T-cell (primary cell): ENCODE measurements at regions not wholly inside any gene's neighbourhood (a gene's known extent, or its start where the extent isn't known, plus 50 kb on each side); places are given as distances from the start of the nearest gene placed in this dataset.

Source experiments
- ATAC-seq, 4 experiments: fragments of 200-7000 bp in 3 of 4; fragments of 150-1000 bp in 1 of 4; cut with Tn5 transposase; replicated peaks in 1 of 4; 1 replicate in 3 of 4; 2 replicates in 1 of 4; pipeline ENCODE4 v1.10.0; 2021; ENCODE audit warnings: moderate library complexity in 3 of 4, mild to moderate bottlenecking in 2 of 4, moderate number of reproducible peaks in 1 of 4
- CTCF ChIA-PET, 2 donors: fragments of 300-600 bp; sonication (Branson Sonifier 250); formaldehyde crosslinking; loops; one replicate each; lab custom pipeline; 2022; ENCODE audit warnings: antibody characterized with exemption in 2 of 2; lab: Charles Lee
- POLR2A ChIA-PET, 2 donors: fragments of 300-600 bp; sonication (Branson Sonifier 250); formaldehyde crosslinking; loops; one replicate each; lab custom pipeline; 2022; ENCODE audit warnings: antibody characterized with exemption in 2 of 2; lab: Charles Lee
- DNase-seq, 35 experiments: peaks; one replicate each; pipeline versions ENCODE4 v3.0.0 to v3.0.0-alpha.2; 2013 to 2023
- H3K27ac ChIP-seq: one replicate; pipeline ENCODE4 v1.5.1; 2013; ENCODE audit warnings: low read length
- H3K27me3 ChIP-seq, 2 experiments: replicated peaks in 1 of 2; 1 replicate in 1 of 2; 2 replicates in 1 of 2; pipeline versions ENCODE4 v1.6.1 to v1.7.0; 2013; ENCODE audit warnings: low read length in 1 of 2, mixed read lengths in 1 of 2; ENCODE audit not compliant: control insufficient read depth in 2 of 2, insufficient read depth in 2 of 2; ENCODE audit errors: extremely low read depth in 1 of 2
- H3K36me3 ChIP-seq, 2 donors: 1 replicate in 1 of 2; 2 replicates in 1 of 2; pipeline versions ENCODE4 v1.6.1 to v1.7.0; 2013; ENCODE audit warnings: low read length in 1 of 2; ENCODE audit not compliant: control insufficient read depth in 2 of 2, insufficient read depth in 1 of 2; ENCODE audit errors: extremely low read depth in 1 of 2
- H3K4me1 ChIP-seq, 2 experiments: 1 replicate in 1 of 2; 2 replicates in 1 of 2; pipeline versions ENCODE4 v1.6.1 to v1.7.0; 2013; ENCODE audit warnings: low read length in 2 of 2, mixed read lengths in 1 of 2; ENCODE audit not compliant: insufficient read depth in 2 of 2, control insufficient read depth in 1 of 2; ENCODE audit errors: extremely low read depth in 1 of 2
- H3K4me3 ChIP-seq, 2 donors: 1 replicate in 1 of 2; 2 replicates in 1 of 2; pipeline versions ENCODE4 v1.5.1 to v1.7.0; 2013; ENCODE audit warnings: mild to moderate bottlenecking in 2 of 2, low read length in 1 of 2, moderate library complexity in 1 of 2; ENCODE audit not compliant: control insufficient read depth in 1 of 2; ENCODE audit errors: extremely low read depth in 1 of 2
- H3K9me3 ChIP-seq: 2 replicates; pipeline ENCODE4 v1.7.0; 2013
- H3K27ac Mint-ChIP-seq, 2 donors: one replicate each; pipeline ENCODE4 v1.8.0; 2020 to 2021; ENCODE audit warnings: mild to moderate bottlenecking in 2 of 2, mixed read lengths in 2 of 2
- H3K27me3 Mint-ChIP-seq, 2 donors: one replicate each; pipeline ENCODE4 v1.8.0; 2021 to 2022; ENCODE audit warnings: mixed read lengths in 2 of 2
- H3K36me3 Mint-ChIP-seq: one replicate; pipeline ENCODE4 v1.8.0; 2021; ENCODE audit warnings: mixed read lengths
- H3K4me1 Mint-ChIP-seq, 3 donors: one replicate each; pipeline ENCODE4 v1.8.0; 2020 to 2022; ENCODE audit warnings: mixed read lengths in 3 of 3, mild to moderate bottlenecking in 1 of 3
- H3K4me3 Mint-ChIP-seq, 3 donors: one replicate each; pipeline ENCODE4 v1.8.0; 2020 to 2022; ENCODE audit warnings: mild to moderate bottlenecking in 3 of 3, mixed read lengths in 3 of 3, moderate library complexity in 3 of 3
- H3K9me3 Mint-ChIP-seq, 3 donors: one replicate each; pipeline ENCODE4 v1.8.0; 2020 to 2022; ENCODE audit warnings: mixed read lengths in 3 of 3
- WGBS: methylation state at CpG from one replicate; pipeline ENCODE4 v1.1.5; 2013; ENCODE audit warnings: missing lambda C conversion rate; ENCODE audit not compliant: insufficient coverage; 5-methylcytosine and 5-hydroxymethylcytosine counted together

DNA sequence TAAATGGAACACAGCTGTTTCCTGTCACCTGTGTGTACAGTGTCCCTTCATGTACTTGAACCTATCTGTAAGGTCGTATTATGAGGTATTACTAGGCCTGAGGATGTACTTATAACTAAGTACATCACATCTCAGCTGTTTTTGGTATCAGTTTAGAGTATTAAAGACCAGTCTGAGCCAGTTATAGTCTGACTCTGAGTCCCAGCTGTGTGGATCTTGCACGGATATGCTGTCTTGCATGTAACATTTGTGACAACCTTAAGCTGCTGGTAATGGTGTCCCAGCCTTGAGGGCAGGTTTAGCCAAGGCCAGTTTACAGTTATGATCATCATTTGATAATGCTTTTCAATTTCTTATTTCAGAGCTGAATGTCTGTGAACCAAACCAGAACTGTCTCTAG is 496.3 kb downstream of the SLC4A3 start:
- Mint-ChIP-seq H3K27ac (no peak overlapping the region), H3K36me3 (no peaks in the 10 kb centered on the region), H3K4me1 (no peaks in the 10 kb centered on the region), H3K9me3 (peaks cover 2 to 7% (median 3%) of the 10 kb centered on the region in 3 donors), H3K27me3 (no peaks in the 10 kb centered on the region), H3K4me3 (no peak overlapping the region)
- no peak overlapping the region for H3K27ac ChIP-seq
- no peaks in the 10 kb centered on the region for H3K36me3 ChIP-seq
- no peaks in the 10 kb centered on the region for H3K27me3 ChIP-seq
- WGBS = no CpG with 5 or more reads among the region's 2 CpGs
- POLR2A ChIA-PET = no interaction called here
- H3K4me1 ChIP-seq = no peaks in the 10 kb centered on the region
- no peaks in the 10 kb centered on the region for H3K9me3 ChIP-seq
- CTCF ChIA-PET = no interaction called here
- ATAC-seq (no peak), DNase-seq (no peak)
- H3K4me3 ChIP-seq = no peak overlapping the region

DNA sequence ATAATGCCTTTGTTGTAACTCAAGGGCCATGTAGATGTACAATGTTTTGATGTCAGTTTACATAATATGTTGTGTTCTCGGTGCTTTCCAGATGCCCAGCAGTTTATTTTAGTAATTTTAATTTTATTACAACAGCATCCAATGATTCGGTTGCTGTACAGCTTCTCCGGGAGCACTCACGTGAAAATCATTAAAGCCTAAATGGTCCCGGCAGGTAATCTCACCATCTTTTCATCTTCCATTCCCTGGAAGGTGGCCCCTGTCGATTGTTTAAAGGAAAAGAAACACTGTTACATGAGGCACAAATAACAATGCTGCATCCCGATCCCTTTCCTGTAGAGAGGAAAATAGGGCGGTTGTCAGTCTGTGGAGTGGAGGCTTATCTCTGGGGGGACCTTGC is 498.1 kb downstream of the SLC4A3 start:
- no peak overlapping the region for H3K4me3 ChIP-seq
- WGBS = no CpG with 5 or more reads among the region's 8 CpGs
- Mint-ChIP-seq H3K4me3 (no peak overlapping the region), H3K36me3 (no peaks in the 10 kb centered on the region), H3K27me3 (no peaks in the 10 kb centered on the region), H3K9me3 (peaks cover 3 to 9% (median 5%) of the 10 kb centered on the region in 3 donors), H3K4me1 (no peaks in the 10 kb centered on the region), H3K27ac (no peak overlapping the region)
- ATAC-seq (no peak), DNase-seq (no peak)
- ChIA-PET POLR2A (no interaction called here), CTCF (no interaction called here)
- no peak overlapping the region for H3K27ac ChIP-seq
- H3K36me3 ChIP-seq = no peaks in the 10 kb centered on the region
- no peaks in the 10 kb centered on the region for H3K9me3 ChIP-seq
- H3K27me3 ChIP-seq = no peaks in the 10 kb centered on the region
- H3K4me1 ChIP-seq = no peaks in the 10 kb centered on the region

DNA sequence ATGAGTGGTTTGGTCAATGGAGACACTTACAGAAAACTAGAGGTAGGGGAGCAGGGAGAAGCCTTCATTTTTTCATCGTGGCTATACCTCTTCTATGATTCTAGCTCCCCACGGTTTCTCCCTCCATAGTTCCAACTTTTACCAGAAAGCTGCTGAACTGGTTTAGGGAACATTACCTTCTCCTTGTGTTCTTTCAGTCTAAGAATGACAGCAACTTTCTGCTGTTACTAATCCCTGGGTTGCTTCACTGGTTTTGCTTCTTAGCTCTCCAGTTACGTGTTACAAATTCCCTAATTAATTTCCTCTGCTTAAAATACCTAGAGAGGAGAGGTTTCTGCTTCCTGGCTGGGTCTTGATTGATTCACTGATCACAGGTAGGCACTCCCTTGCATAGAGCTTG is 499.9 kb downstream of the SLC4A3 start:
- Mint-ChIP-seq H3K36me3 (no peaks in the 10 kb centered on the region), H3K27me3 (no peaks in the 10 kb centered on the region), H3K4me1 (no peaks in the 10 kb centered on the region), H3K27ac (no peak overlapping the region), H3K4me3 (no peak overlapping the region), H3K9me3 (peaks cover 3 to 23% (median 17%) of the 10 kb centered on the region in 3 donors)
- Histone ChIP-seq H3K36me3 (no peaks in the 10 kb centered on the region), H3K27ac (no peak overlapping the region), H3K9me3 (no peaks in the 10 kb centered on the region), H3K27me3 (no peaks in the 10 kb centered on the region), H3K4me3 (no peak overlapping the region), H3K4me1 (no peaks in the 10 kb centered on the region)
- DNase-seq (no peak), ATAC-seq (no peak)
- POLR2A ChIA-PET = no interaction called here
- WGBS = 80% methylated on average over 1 of the region's 3 CpGs
- CTCF ChIA-PET = no interaction called here

DNA sequence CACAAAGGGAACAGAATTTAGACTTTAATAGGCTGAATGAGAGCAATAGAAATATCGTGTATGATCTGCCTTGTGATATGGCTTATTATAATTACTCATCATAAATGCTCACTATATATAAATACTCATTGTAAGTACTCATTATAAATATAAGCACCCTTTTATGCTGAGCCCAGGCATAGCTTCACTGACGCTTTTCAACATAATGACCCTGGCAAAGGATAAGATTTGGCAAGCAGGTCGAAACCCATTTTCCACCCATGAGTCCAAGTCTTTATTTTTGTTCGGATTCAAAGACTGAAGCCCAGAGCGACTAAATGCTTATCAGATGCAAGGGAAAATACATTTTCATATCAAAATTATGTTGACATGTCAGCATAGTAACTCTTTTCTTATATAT is 500.4 kb downstream of the SLC4A3 start:
- CTCF ChIA-PET = no interaction called here
- no peak for ATAC-seq
- no peaks in the 10 kb centered on the region for H3K36me3 ChIP-seq

DNA sequence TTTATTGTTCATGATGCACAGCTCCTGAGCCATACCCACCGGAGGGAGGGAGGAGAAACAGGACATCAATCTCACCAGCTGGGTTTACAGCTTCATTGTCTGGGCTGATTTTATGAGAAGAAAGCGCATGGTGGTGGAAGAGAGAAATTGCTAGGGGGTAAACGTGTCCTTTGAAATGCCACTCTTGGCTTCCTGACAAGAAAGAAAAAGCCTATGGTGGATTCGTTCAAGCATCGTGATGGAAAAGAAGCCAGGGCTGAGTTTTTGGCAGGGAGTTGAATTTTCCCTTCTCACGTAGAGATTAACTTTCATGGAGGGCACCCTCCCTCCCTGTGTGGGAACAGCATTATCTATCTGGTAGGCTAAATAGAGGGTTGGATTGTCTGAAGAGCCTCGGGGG is 502.0 kb downstream of the SLC4A3 start:
- Mint-ChIP-seq H3K4me1 (no peaks in the 10 kb centered on the region), H3K27me3 (no peaks in the 10 kb centered on the region), H3K36me3 (no peaks in the 10 kb centered on the region), H3K4me3 (no peak overlapping the region), H3K27ac (no peak overlapping the region), H3K9me3 (peaks cover 4 to 22% (median 17%) of the 10 kb centered on the region in 3 donors)
- POLR2A ChIA-PET = no interaction called here
- Histone ChIP-seq H3K27me3 (no peaks in the 10 kb centered on the region), H3K4me3 (no peak overlapping the region), H3K27ac (no peak overlapping the region), H3K36me3 (no peaks in the 10 kb centered on the region), H3K9me3 (no peaks in the 10 kb centered on the region), H3K4me1 (no peaks in the 10 kb centered on the region)
- no CpG with 5 or more reads among the region's 7 CpGs for WGBS
- CTCF ChIA-PET = no interaction called here
- no peak for DNase-seq
- no peak for ATAC-seq

More for the DNA sequence above, 500.4 kb downstream of the SLC4A3 start:
- H3K4me1 Mint-ChIP-seq = no peaks in the 10 kb centered on the region
- Histone ChIP-seq H3K27ac (no peak overlapping the region), H3K27me3 (no peaks in the 10 kb centered on the region), H3K4me3 (no peak overlapping the region), H3K9me3 (no peaks in the 10 kb centered on the region), H3K4me1 (no peaks in the 10 kb centered on the region)
- no peaks in the 10 kb centered on the region for H3K36me3 Mint-ChIP-seq
- DNase-seq = no peak
- WGBS = no CpG with 5 or more reads among the region's 5 CpGs
- no peaks in the 10 kb centered on the region for H3K27me3 Mint-ChIP-seq
- no peak overlapping the region for H3K4me3 Mint-ChIP-seq
- POLR2A ChIA-PET = interaction anchor here in 1 of 2 donors (0.6 kb wide), 1 partner anchor 1540 kb away, joined by 5 read pairs; no protein-coding TSS in a partner anchor
- no peak overlapping the region for H3K27ac Mint-ChIP-seq
- peaks cover 4 to 23% (median 17%) of the 10 kb centered on the region in 3 donors for H3K9me3 Mint-ChIP-seq

DNA sequence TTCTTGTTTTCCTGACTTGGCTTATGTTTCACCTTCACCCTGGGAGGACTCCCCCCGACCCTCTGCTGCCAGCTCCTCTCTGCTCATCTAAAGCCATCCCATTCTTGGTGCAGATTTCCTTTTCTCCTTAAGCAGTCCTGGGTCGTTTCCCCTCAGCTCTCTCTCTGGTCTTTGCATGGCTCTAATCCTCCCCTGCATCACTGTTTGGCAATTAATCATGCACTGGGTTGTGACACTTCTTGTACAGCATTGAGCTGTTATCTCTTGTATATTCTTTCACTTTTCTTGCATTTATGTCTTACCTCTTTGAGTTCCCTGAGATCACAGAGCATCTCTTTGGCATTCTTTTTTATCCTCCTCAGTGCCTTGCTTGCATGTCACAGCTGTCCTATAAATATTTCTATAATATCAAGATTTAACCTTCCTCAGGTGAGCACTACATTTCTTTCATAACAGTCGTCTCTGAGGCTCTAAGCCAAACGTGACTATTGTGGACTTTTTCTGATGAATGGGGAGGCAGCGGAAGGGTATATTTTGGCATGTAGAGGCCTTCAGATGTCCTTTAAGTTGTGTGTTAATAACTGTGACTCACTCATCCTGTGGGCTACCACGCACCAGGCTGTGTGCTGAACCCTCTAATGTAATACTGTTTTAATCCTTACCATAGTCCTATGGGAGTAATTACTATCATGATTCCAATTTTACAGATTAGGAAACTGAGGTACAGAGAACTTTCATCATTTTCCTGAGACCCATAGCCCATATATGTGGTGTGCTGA is 507.5 kb downstream of the SLC4A3 start:
- Histone ChIP-seq H3K4me1 (no peaks in the 10 kb centered on the region), H3K9me3 (no peaks in the 10 kb centered on the region), H3K27ac (no peak overlapping the region), H3K36me3 (no peaks in the 10 kb centered on the region), H3K27me3 (no peaks in the 10 kb centered on the region), H3K4me3 (no peak overlapping the region)
- H3K36me3 Mint-ChIP-seq = no peaks in the 10 kb centered on the region
- 55% methylated on average over 4 of the region's 6 CpGs for WGBS
- DNase-seq (no peak), ATAC-seq (no peak)
- H3K27ac Mint-ChIP-seq = no peak overlapping the region
- no peaks in the 10 kb centered on the region for H3K27me3 Mint-ChIP-seq
- no peaks in the 10 kb centered on the region for H3K4me1 Mint-ChIP-seq
- POLR2A ChIA-PET = no interaction called here
- CTCF ChIA-PET = interaction anchor here in 1 of 2 donors (0.6 kb wide), 1 partner anchor 65 kb away, joined by 3 read pairs; no protein-coding TSS in a partner anchor
- peaks cover 4 to 22% (median 14%) of the 10 kb centered on the region in 3 donors for H3K9me3 Mint-ChIP-seq
- no peak overlapping the region for H3K4me3 Mint-ChIP-seq
